ENCODE measurements at regions not wholly inside any gene's neighbourhood (a gene's known extent, or its start where the extent isn't known, plus 50 kb on each side); places are given as distances from the start of the nearest gene placed in this dataset.
"Not testable (repeated sequence)": the region's sequence is repeated elsewhere in the genome, so short reads cannot be mapped to it uniquely, and the experiment has no call there.

GRCh38 chr7:125264174-125264856, 334.7 kb upstream of the POT1 start:
- not testable (repeated sequence) for TF ChIP-seq CTCF, POLR2A (IDR thresholded peaks at IDR 0.05)

All from testis (tissue), 2 donors.